CD4-positive, alpha-beta T cell treated with Interleukin-1 beta for 1 hour (primary cell): ENCODE measurements at regions not wholly inside any gene's neighbourhood (a gene's known extent, or its start where the extent isn't known, plus 50 kb on each side); places are given as distances from the start of the nearest gene placed in this dataset.
"Not testable (repeated sequence)": the region's sequence is repeated elsewhere in the genome, so short reads cannot be mapped to it uniquely, and the experiment has no call there.

ENCODE experiments used
- DNase-seq, 2 donors: peaks; one replicate each; pipeline ENCODE4 v3.0.0-alpha.2; 2020 to 2022

DNA sequence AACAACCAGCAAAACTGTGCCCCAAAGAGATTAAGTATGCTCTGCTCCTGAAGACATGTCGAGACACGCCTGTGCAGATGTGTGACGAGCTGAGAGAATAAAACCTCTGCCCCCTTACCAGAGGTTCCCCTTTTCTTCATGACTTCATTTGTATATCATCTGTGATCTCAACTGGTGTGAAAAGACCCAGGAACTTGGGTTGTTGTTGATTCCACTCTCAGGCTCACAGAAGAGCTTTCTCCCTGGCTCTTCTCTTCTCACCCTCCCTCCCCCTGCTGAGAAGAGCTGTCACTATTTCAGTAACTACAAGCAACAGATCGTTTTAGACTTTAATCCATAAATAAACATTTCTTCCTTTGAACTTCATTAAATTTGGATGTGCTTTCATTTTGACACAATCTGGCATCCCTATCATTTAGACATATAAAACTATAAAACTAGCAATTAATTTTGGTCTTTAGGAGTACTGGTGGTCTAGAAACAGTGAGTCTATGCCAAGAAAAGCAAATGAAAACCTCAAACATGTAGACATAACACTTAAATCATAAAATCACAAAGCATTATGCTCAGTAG, 179.3 kb upstream of the FZD8 start:
- no peak for DNase-seq

DNA sequence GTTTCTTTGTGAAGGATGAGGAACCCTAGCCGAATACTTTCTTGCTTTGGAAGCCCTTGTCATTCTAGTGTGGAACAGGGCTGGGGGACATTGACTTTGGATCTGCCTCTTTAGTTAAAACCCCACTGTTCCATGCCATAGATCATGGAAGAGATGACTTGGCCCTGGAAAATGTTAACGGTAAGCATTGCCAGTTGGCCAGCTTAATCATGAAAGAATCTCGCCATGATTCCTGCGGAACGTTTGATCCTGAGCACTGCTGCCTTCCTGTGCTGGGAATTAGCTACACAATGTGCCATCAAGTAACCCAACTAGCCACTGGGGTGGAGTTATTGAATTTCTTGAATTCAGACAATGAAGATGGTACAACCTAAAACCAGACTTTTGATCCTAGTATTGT, 177.6 kb upstream of the FZD8 start:
- no peak for DNase-seq

- no peak for DNase-seq
Measured at GRCh38 chr10:35819011-35819410, 176.9 kb upstream of the FZD8 start.

GRCh38 chr10:35817109-35817508, 175.0 kb upstream of the FZD8 start:
- not testable (repeated sequence) for DNase-seq

DNA sequence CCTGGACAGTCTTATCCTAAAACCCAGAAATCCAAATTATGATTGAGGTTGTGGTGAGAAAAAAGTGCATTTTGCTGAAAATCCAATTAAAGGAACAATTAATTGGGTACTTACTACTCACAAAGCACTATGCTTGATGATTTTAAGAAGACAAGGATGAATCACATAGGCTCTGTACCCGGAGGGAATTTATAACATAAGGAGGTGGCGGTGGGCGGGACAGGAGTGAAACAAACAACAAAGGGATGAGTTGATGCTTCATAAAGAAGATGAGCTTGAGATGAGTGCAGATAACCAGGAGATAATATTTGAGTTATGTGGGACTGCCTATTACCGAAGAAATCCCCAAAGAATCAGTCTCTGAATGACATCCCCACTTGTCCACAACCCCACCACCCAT, 171.1 kb upstream of the FZD8 start:
- no peak for DNase-seq

DNA sequence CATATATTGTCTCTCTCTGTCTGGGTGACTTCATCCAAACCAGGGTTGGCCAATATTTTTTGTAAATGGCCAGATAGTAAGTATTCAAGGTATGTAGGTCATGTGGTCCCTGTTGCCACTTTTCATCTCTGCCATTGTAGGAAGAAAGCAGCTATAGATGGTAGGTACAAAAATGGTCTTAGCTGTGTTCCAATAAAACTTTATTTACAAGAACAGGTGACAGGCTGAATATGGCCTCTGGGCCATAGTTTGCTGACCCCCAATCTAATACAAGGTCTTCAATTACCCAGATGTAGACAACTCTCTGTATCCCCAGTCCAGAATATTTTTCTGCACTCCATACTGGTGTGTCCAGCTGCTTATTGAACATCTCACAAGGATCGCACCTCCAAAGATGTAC, 166.2 kb upstream of the FZD8 start:
- no peak for DNase-seq

DNA sequence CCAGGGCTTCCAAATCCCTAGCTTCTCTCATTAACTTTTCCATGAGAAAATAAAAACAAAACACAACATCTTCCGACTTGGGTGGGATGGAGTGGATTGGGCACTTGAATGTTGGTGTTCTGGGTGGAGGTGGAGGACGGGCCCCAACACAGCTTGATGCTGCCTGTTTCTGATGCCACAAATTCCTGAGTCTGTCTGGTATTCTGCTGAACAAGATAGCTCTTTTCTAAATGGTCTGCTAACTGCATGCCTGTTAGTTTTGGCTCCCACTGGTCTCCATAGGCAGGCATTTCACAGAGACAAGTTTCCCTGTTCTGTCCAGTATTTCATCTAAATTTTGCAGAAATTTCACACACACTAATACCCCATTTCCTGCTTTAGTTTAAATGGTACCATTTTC, 160.9 kb upstream of the FZD8 start:
- DNase-seq = no peak

GRCh38 chr10:35797187-35797586, 155.1 kb upstream of the FZD8 start:
- no peak for DNase-seq

DNA sequence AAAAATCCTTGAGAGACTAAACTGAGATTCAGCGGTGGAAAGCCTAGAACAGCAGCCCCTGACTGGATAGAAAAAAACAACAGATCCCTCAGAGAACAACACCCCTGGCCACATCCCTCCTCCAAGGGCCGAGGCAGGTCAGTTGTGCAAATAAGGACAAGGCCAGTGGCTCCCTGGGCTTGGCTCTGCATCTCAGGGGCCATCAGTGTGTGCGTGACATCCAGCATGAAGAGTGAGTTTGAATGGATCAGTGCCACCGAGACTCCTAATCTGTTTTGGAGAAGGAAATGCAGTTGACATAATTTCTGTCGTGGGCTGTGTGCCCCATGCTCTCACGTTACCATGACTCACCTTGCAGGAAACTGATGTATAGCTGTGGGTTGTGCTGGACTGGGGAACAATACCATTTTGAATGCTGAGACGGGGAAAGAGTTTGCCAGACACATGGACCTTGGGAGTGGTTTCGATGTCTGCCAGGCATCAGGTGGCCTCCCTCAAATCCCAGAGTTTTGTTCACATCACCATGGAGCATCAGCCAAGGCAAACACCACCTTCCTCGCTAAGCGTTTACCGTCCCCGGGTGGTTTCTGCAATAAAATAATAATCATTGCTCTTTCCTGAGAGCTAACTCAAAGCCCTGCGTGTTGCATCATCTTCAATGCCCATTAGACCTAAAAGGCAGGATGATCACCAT, 153.2 kb upstream of the FZD8 start:
- DNase-seq = no peak

GRCh38 chr10:35794703-35795102, 152.6 kb upstream of the FZD8 start:
- DNase-seq = no peak

- DNase-seq = no peak
Measured at GRCh38 chr10:35792291-35792690, 150.2 kb upstream of the FZD8 start.

GRCh38 chr10:35789996-35790395, 147.9 kb upstream of the FZD8 start:
- DNase-seq = no peak

- no peak for DNase-seq
Measured at GRCh38 chr10:35784751-35785150, 142.7 kb upstream of the FZD8 start.

- DNase-seq = no peak
Measured at GRCh38 chr10:35783305-35783838, 141.3 kb upstream of the FZD8 start.

DNA sequence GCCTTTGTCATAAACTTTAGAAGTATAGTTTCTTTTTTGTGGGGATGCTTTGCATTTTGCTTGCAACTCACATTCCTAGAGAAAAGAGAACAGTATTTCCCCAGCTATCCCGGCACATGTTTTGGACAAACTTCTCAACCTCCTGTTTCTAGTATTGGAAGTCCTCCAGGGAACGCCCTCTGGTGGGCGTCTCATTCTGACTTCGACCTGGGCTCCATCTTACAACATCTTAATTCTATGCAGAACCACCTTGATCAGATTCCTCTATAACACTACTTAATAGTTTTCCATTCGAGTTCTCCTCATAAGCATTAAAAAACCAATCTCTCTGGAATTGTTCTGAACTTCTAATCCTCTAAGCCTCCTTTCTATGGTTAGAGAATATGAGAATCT, 139.5 kb upstream of the FZD8 start:
- no peak for DNase-seq

DNA sequence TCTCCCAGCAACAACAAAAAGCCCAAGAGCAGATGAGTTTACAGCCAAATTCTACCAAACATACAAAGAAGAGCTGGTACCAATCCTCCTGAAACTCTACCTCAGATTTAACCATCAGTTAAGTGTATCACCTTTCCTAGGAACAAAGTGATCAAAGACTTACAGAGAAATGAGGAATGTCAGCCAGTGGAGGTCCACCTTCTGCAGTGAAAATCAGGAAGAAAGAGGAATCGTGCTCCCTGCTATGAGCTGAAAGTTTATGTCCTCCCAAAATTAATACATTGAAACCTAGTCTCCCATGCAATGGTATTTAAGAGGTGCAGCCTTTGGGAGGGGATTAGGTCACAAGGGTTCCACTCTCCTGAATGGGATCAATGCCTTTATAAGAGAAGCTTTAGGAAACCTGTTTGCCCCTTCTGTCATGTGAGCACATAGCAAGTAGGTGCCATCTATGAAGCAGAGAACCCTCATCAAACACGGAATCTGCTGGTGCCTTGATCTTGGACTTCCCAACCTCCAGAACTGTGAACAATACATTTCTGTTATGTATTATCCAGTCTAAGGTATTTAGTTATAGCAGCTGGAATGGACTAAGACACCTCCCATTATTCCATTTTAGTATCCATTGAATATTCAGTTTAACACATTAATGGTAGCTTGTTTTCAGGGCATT, 139.0 kb upstream of the FZD8 start:
- DNase-seq = no peak

- DNase-seq = no peak
Measured at GRCh38 chr10:35778306-35778705, 136.2 kb upstream of the FZD8 start.

DNA sequence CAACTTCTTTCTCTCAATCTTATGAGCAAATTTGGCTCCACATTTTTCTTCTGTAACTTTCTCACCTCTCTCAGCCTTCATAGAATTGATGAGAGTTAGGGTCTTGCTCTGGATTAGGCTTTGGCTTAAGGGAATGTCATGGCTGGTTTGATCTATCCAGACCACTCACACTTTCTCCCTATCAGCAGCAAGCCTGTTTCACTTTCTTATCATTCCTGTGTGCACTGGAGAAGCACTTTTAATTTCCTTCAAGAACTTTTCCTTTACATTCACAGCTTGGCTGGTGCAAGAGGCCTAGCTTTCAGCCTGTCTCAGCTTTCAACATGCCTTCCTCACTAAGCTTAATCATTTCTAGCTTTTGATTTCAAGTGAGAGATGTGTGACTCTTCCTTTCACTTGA, 134.5 kb upstream of the FZD8 start:
- not testable (repeated sequence) for DNase-seq

DNA sequence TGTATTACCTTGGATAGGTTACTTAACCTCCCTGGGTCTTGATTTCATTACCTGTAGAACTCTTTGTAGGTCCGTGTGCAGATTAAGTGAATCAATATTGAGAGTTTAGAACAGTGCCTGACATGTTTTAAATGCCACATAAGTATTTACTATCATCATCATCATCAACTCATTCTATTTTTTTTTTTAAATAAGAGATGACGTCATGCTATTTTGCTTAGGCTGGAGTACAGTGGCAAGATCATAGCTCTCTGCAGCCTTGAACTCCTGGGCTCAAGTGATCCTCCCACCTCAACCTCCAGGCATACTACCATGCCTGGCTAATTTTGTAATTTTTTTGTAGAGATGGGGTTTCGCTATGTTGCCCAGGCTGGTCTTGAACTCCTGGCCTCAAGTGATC, 132.0 kb upstream of the FZD8 start:
- DNase-seq = no peak

DNA sequence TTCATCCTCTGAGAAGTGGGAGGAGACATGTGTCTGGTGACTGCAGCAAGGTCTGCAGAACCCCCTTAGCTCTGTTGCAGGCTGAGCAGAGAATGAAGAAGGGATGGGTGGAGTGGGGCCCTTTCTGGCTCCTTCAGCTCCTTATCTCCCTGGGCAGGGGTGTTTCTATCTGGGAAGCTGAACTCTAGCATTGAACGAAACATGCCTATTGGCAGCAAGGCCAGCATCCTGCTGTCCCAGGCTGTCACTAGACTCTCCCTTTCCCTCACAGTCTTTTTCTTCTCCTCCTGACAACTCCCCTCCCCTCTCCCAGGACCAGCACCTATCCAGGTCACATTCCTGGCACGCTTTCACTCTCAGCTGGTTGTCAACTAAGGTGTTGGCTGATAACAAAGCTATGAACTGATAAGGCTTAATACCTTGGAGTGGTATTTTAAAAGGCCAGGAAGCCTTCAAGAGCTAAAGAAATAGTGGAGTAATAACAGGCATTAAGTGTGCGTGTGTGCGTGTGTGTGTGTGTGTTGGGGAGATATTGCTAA, 128.8 kb upstream of the FZD8 start:
- no peak for DNase-seq

- DNase-seq = no peak
Measured at GRCh38 chr10:35769795-35770194, 127.7 kb upstream of the FZD8 start.

DNA sequence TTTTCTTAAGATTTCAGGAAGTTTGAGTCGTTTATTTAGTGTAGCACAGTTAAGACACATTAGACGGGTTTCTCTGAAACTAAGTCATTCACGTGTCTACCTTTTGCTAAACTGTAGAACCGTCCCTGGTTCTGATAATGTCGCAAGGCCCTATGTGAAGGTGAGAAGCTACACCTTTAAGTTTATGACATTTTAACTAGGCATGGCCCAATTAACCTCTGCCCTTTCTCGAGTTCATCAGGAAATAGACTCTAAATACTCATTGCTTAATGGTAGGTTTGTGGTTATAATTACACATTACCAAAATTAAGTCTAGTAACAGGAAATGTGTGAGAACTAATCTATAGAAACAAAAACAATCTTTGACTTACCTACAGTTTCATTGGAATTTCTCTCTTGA, 126.6 kb upstream of the FZD8 start:
- no peak for DNase-seq

DNA sequence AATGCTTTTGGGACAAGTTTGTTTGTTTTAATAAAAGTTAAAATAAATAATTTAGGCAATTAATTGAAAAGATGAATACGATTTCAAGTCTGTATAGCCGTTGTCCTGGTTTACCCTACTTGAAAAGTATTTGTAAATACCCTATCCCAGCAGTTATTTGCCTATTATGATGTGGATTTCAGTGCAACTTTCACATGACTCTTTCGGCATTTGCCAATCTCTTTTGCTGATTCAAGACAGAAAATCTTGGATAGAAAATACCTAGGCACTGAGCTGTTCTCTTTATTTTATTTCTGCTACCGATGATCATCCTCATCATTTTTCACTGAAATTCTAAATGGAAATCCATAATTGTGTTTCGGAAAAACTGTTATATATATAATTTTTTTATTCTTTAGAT, 125.9 kb upstream of the FZD8 start:
- DNase-seq = no peak

DNA sequence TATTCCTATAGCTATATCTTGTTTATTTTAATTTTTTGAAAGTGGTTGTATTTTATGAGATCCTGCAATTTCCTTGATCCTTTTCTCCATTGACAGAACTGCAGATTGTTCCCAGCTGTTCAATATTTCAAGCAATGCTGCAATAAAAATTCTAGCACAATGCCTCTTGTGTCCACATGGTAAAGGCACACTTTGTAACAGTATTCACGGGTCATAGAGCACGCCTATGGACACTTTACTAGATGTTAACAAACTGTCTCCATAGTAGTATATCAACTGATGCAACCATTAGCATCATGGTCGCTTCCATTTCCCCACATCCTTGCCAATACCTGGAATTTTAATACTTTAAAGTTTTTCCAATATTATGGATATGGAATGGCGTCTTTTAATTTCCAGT, 123.9 kb upstream of the FZD8 start:
- no peak for DNase-seq
